DOHH2 (cell line): ENCODE measurements at regions not wholly inside any gene's neighbourhood (a gene's known extent, or its start where the extent isn't known, plus 50 kb on each side); places are given as distances from the start of the nearest gene placed in this dataset.

Experiments used
- H3F3A ChIP-seq: fragments of 200-600 bp; sonication (generic), shearing (Covaris generic); 2 replicates; pipeline ENCODE4 v1.6.0; 2016; ENCODE audit warnings: antibody characterized with exemption, mild to moderate bottlenecking; ENCODE audit not compliant: control insufficient read depth, insufficient read depth
- H3K27ac ChIP-seq: fragments of 200-600 bp; sonication (generic); 2 replicates; pipeline ENCODE4 v1.5.1; 2014; ENCODE audit warnings: low read depth, mild to moderate bottlenecking, low read length, moderate library complexity
- H3K27me3 ChIP-seq: fragments of 200-600 bp; sonication (generic); 2 replicates; pipeline ENCODE4 v1.6.1; 2014; ENCODE audit warnings: mild to moderate bottlenecking, low read length, mixed read lengths; ENCODE audit not compliant: control insufficient read depth
- H3K36me3 ChIP-seq: fragments of 200-600 bp; sonication (generic); 2 replicates; pipeline ENCODE4 v1.6.1; 2014; ENCODE audit warnings: mild to moderate bottlenecking, low read length, moderate library complexity, mixed read lengths; ENCODE audit not compliant: control insufficient read depth
- H3K4me1 ChIP-seq: fragments of 200-600 bp; sonication (generic); 2 replicates; pipeline ENCODE4 v1.6.1; 2014; ENCODE audit warnings: mild to moderate bottlenecking, low read length, mixed read lengths; ENCODE audit not compliant: control insufficient read depth
- H3K4me2 ChIP-seq: fragments of 200-600 bp; sonication (generic); 2 replicates; pipeline ENCODE4 v1.6.0; 2014; ENCODE audit warnings: mild to moderate bottlenecking, low read length, moderate library complexity
- H3K4me3 ChIP-seq: fragments of 200-600 bp; sonication (generic); 2 replicates; pipeline ENCODE4 v1.5.1; 2014; ENCODE audit warnings: mild to moderate bottlenecking, low read length, mixed read lengths
- H3K79me2 ChIP-seq: fragments of 200-600 bp; sonication (generic); 2 replicates; pipeline ENCODE4 v1.6.1; 2014; ENCODE audit warnings: mild to moderate bottlenecking, low read length, mixed read lengths; ENCODE audit not compliant: control insufficient read depth
- H3K9me2 ChIP-seq: fragments of 200-600 bp; sonication (generic); replicated peaks from 2 replicates; pipeline ENCODE4 v1.6.1; 2014; ENCODE audit warnings: mild to moderate bottlenecking, low read length, mixed read lengths; ENCODE audit not compliant: control insufficient read depth
- H3K9me3 ChIP-seq: fragments of 200-600 bp; sonication (generic); 2 replicates; pipeline ENCODE4 v1.6.1; 2014; ENCODE audit warnings: antibody characterized with exemption, low read length, mixed read lengths; ENCODE audit not compliant: control insufficient read depth, insufficient read depth
- H4K20me1 ChIP-seq: fragments of 200-600 bp; sonication (generic); 2 replicates; pipeline ENCODE4 v1.6.0; 2014; ENCODE audit warnings: low read depth, mild to moderate bottlenecking, antibody characterized with exemption, low read length, moderate library complexity; ENCODE audit not compliant: control insufficient read depth, insufficient read depth
- EZH2phosphoT487 ChIP-seq: fragments of 200-600 bp; sonication (generic); IDR thresholded peaks from 2 replicates; pipeline ENCODE4 v1.6.1; 2017; ENCODE audit warnings: borderline replicate concordance, mild to moderate bottlenecking, antibody characterized with exemption, low read length, moderate library complexity, mixed read lengths
- TF ChIP-seq, protein P1 (sequence below): fragments of 200-600 bp; sonication (generic); IDR thresholded peaks from one replicate; pipeline ENCODE4 v1.5.1; 2014; ENCODE audit warnings: antibody characterized with exemption, mild to moderate bottlenecking, low read depth, low read length; ENCODE audit not compliant: poor library complexity, severe bottlenecking

DNA sequence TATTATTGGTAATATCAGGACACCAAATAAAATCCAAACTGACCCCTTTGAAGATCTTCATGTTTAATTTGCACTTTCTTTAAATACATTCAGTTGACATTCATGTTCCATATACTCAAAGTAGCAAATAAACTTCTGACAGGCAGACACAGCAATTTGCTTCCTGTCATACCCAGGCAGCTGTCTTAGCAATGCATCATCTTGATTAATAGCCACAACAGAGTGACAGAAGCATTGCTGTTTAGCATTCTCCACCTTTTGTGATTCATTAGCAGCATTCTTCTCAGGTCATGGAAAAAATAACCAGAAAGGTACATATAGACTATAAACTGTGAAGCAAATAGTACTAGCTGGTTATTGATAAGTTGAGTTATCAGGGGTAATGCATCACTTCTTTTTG lies 366.8 kb downstream of the CYLC2 start:
- Histone ChIP-seq H3K4me1 (no peaks in the 10 kb centered on the region), H3K9me2 (no peaks in the 10 kb centered on the region), H4K20me1 (no peaks in the 10 kb centered on the region), H3K79me2 (no peaks in the 10 kb centered on the region), H3K4me3 (no peak overlapping the region), H3K27me3 (no peaks in the 10 kb centered on the region), H3F3A (no peaks in the 10 kb centered on the region), H3K27ac (no peak overlapping the region), H3K4me2 (no peak overlapping the region), H3K9me3 (no peaks in the 10 kb centered on the region), H3K36me3 (no peaks in the 10 kb centered on the region)
- TF ChIP-seq, protein P1, sequence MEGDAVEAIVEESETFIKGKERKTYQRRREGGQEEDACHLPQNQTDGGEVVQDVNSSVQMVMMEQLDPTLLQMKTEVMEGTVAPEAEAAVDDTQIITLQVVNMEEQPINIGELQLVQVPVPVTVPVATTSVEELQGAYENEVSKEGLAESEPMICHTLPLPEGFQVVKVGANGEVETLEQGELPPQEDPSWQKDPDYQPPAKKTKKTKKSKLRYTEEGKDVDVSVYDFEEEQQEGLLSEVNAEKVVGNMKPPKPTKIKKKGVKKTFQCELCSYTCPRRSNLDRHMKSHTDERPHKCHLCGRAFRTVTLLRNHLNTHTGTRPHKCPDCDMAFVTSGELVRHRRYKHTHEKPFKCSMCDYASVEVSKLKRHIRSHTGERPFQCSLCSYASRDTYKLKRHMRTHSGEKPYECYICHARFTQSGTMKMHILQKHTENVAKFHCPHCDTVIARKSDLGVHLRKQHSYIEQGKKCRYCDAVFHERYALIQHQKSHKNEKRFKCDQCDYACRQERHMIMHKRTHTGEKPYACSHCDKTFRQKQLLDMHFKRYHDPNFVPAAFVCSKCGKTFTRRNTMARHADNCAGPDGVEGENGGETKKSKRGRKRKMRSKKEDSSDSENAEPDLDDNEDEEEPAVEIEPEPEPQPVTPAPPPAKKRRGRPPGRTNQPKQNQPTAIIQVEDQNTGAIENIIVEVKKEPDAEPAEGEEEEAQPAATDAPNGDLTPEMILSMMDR, result no peak
- no peak for TF ChIP-seq EZH2phosphoT487

- Histone ChIP-seq H3K79me2 (no peaks in the 10 kb centered on the region), H4K20me1 (no peaks in the 10 kb centered on the region), H3K36me3 (no peaks in the 10 kb centered on the region), H3K9me3 (no peaks in the 10 kb centered on the region), H3K4me1 (no peaks in the 10 kb centered on the region), H3K4me2 (no peak overlapping the region), H3K4me3 (no peak overlapping the region), H3F3A (no peaks in the 10 kb centered on the region), H3K9me2 (no peaks in the 10 kb centered on the region), H3K27ac (no peak overlapping the region), H3K27me3 (no peaks in the 10 kb centered on the region)
- no peak for TF ChIP-seq EZH2phosphoT487
- TF ChIP-seq, protein P1, result no peak
Observed at GRCh38 chr9:103362986-103363385, 367.9 kb downstream of the CYLC2 start.

DNA sequence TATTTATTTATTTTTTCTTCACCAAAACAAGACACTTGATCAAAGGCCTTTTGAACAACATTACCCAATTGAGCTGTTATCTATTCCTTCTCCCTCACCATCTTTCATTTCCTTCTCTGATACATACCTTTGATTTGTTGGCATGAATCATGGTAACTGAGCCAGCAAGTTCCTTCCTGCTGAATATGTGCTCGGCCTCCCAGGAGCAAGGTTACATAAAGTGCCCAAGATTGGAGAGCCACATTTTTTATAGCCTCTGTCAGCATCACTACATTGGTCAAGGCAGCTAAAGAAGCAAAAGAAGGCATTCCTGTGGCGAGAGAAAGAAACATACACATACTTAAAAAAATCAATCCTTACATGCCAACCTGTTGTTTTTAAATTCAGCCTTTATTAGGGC lies 369.6 kb downstream of the CYLC2 start:
- Histone ChIP-seq H3K9me2 (no peaks in the 10 kb centered on the region), H3F3A (no peaks in the 10 kb centered on the region), H3K4me3 (no peak overlapping the region), H3K27ac (no peak overlapping the region), H4K20me1 (no peaks in the 10 kb centered on the region), H3K79me2 (no peaks in the 10 kb centered on the region), H3K4me1 (no peaks in the 10 kb centered on the region), H3K9me3 (no peaks in the 10 kb centered on the region), H3K27me3 (no peaks in the 10 kb centered on the region), H3K36me3 (no peaks in the 10 kb centered on the region), H3K4me2 (no peak overlapping the region)
- TF ChIP-seq, protein P1, result no peak
- no peak for TF ChIP-seq EZH2phosphoT487

DNA sequence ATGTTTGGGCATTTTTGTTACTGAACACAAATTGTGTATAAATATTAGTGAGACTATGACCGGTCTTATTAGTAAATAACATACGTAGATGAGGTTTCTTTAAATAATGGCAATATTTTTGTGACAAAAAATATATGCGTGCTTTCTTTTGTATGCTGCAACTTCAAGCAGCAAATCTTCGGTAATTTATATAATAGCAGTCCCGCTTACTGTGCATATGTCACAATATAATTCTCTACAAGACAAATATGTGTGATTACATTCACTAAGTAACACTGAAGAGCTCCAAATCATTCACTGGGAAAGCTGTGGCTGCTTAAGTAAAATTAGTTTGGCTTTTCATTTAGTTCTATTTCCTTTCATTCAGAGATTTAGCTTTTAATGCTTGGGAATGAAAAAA lies 376.0 kb downstream of the CYLC2 start:
- no peak overlapping the region for H3K4me3 ChIP-seq
- H4K20me1 ChIP-seq, result no peaks in the 10 kb centered on the region
- no peak overlapping the region for H3K27ac ChIP-seq
- H3K4me2 ChIP-seq, result no peak overlapping the region
- no peaks in the 10 kb centered on the region for H3F3A ChIP-seq
- H3K79me2 ChIP-seq, result no peaks in the 10 kb centered on the region
- no peaks in the 10 kb centered on the region for H3K9me2 ChIP-seq
- TF ChIP-seq EZH2phosphoT487, result no peak
- TF ChIP-seq, protein P1, result no peak
- H3K4me1 ChIP-seq, result no peaks in the 10 kb centered on the region
- H3K36me3 ChIP-seq, result no peaks in the 10 kb centered on the region
- H3K9me3 ChIP-seq, result no peaks in the 10 kb centered on the region
- H3K27me3 ChIP-seq, result no peaks in the 10 kb centered on the region
